ENCODE measurements at regions not wholly inside any gene's neighbourhood (a gene's known extent, or its start where the extent isn't known, plus 50 kb on each side); places are given as distances from the start of the nearest gene placed in this dataset.
"Not testable (repeated sequence)": the region's sequence is repeated elsewhere in the genome, so short reads cannot be mapped to it uniquely, and the experiment has no call there.

- not testable (repeated sequence) for TF ChIP-seq RAD21 (CRISPR knock-in tag; IDR thresholded peaks at IDR 0.05); TMF1 (CRISPR knock-in tag; IDR thresholded peaks at IDR 0.05; ENCODE audit: low read depth); MXD1 (CRISPR knock-in tag; IDR thresholded peaks at IDR 0.05); EEA1 (CRISPR knock-in tag; IDR thresholded peaks at IDR 0.05; ENCODE audit: borderline replicate concordance); MLX (CRISPR knock-in tag; IDR thresholded peaks at IDR 0.05); NR2F6 (IDR thresholded peaks at IDR 0.05); NR2F6 (CRISPR knock-in tag; IDR thresholded peaks at IDR 0.05); REXO4 (CRISPR knock-in tag; IDR thresholded peaks at IDR 0.05; ENCODE audit: borderline replicate concordance); MBNL3 (CRISPR knock-in tag; conservative IDR thresholded peaks at IDR 0.05); ZNF292 (CRISPR knock-in tag; IDR thresholded peaks at IDR 0.05; ENCODE audit: borderline replicate concordance, low read depth); SALL2 (CRISPR knock-in tag; IDR thresholded peaks at IDR 0.05)
- TF ChIP-seq, protein P1, sequence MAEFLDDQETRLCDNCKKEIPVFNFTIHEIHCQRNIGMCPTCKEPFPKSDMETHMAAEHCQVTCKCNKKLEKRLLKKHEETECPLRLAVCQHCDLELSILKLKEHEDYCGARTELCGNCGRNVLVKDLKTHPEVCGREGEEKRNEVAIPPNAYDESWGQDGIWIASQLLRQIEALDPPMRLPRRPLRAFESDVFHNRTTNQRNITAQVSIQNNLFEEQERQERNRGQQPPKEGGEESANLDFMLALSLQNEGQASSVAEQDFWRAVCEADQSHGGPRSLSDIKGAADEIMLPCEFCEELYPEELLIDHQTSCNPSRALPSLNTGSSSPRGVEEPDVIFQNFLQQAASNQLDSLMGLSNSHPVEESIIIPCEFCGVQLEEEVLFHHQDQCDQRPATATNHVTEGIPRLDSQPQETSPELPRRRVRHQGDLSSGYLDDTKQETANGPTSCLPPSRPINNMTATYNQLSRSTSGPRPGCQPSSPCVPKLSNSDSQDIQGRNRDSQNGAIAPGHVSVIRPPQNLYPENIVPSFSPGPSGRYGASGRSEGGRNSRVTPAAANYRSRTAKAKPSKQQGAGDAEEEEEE (CRISPR knock-in tag; IDR thresholded peaks at IDR 0.05; ENCODE audit: borderline replicate concordance): not testable (repeated sequence)
- TF ChIP-seq, protein P2, sequence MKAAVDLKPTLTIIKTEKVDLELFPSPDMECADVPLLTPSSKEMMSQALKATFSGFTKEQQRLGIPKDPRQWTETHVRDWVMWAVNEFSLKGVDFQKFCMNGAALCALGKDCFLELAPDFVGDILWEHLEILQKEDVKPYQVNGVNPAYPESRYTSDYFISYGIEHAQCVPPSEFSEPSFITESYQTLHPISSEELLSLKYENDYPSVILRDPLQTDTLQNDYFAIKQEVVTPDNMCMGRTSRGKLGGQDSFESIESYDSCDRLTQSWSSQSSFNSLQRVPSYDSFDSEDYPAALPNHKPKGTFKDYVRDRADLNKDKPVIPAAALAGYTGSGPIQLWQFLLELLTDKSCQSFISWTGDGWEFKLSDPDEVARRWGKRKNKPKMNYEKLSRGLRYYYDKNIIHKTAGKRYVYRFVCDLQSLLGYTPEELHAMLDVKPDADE (CRISPR knock-in tag; IDR thresholded peaks at IDR 0.05): not testable (repeated sequence)
- TF ChIP-seq, protein P3, sequence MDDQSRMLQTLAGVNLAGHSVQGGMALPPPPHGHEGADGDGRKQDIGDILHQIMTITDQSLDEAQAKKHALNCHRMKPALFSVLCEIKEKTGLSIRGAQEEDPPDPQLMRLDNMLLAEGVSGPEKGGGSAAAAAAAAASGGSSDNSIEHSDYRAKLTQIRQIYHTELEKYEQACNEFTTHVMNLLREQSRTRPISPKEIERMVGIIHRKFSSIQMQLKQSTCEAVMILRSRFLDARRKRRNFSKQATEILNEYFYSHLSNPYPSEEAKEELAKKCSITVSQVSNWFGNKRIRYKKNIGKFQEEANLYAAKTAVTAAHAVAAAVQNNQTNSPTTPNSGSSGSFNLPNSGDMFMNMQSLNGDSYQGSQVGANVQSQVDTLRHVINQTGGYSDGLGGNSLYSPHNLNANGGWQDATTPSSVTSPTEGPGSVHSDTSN (CRISPR knock-in tag; IDR thresholded peaks at IDR 0.05; ENCODE audit: borderline replicate concordance): not testable (repeated sequence)
Measured at GRCh38 chr16:29176822-29177202, 192.0 kb downstream of the LAT start.

Data from HepG2 (cell line).